HG03280 (cell line): ENCODE measurements at regions not wholly inside any gene's neighbourhood (a gene's known extent, or its start where the extent isn't known, plus 50 kb on each side); places are given as distances from the start of the nearest gene placed in this dataset.
"Not testable (repeated sequence)": the region's sequence is repeated elsewhere in the genome, so short reads cannot be mapped to it uniquely, and the experiment has no call there.

Source experiments
- ATAC-seq: cut with Tn5 transposase; IDR thresholded peaks from one replicate; pipeline ENCODE4 v1.9.1; 2021; ENCODE audit warnings: mild to moderate bottlenecking, moderate library complexity; ENCODE audit not compliant: unreplicated experiment

GRCh38 chr14:23895053-23895419 lies 58.5 kb upstream of the DHRS4 start:
- no peak for ATAC-seq

GRCh38 chr14:23895480-23895879 lies 58.1 kb upstream of the DHRS4 start:
- no peak for ATAC-seq

- ATAC-seq, result no peak
These were observed 56.9 kb upstream of the DHRS4 start for GRCh38 chr14:23896609-23897153.

- not testable (repeated sequence) for ATAC-seq
These were observed 56.3 kb upstream of the DHRS4 start for GRCh38 chr14:23897291-23897690.

GRCh38 chr14:23898359-23898758 lies 55.2 kb upstream of the DHRS4 start:
- not testable (repeated sequence) for ATAC-seq

GRCh38 chr14:23899788-23900187 lies 53.8 kb upstream of the DHRS4 start:
- ATAC-seq, result no peak

- no peak for ATAC-seq
These were observed 50.1 kb upstream of the DHRS4 start for GRCh38 chr14:23903442-23903841.
